WERI-Rb-1 (cell line): ENCODE measurements at regions not wholly inside any gene's neighbourhood (a gene's known extent, or its start where the extent isn't known, plus 50 kb on each side); places are given as distances from the start of the nearest gene placed in this dataset.

Experiments
- DNase-seq: peaks from one replicate; pipeline ENCODE4 v3.0.0-alpha.2; 2020
- H3K27ac ChIP-seq: fragments of 250-450 bp; sonication (Bioruptor Pico); 2 replicates; pipeline ENCODE4 v1.5.1; 2020; ENCODE audit warnings: mild to moderate bottlenecking, moderate library complexity
- H3K27me3 ChIP-seq: fragments of 250-450 bp; sonication (Bioruptor Pico); 2 replicates; pipeline ENCODE4 v1.5.1; 2021; ENCODE audit warnings: mild to moderate bottlenecking, low read depth, moderate library complexity; ENCODE audit not compliant: insufficient read depth, severe bottlenecking
- H3K36me3 ChIP-seq: fragments of 250-450 bp; sonication (Bioruptor Pico); 2 replicates; pipeline ENCODE4 v1.5.1; 2020; ENCODE audit warnings: mild to moderate bottlenecking, moderate library complexity
- H3K4me3 ChIP-seq: 2 replicates; pipeline ENCODE4 v1.5.1; 2011; ENCODE audit warnings: low read depth, mild to moderate bottlenecking, control low read depth, low read length
- H3K9me3 ChIP-seq: fragments of 250-450 bp; sonication (Bioruptor Pico); 2 replicates; pipeline ENCODE4 v1.5.1; 2021; ENCODE audit warnings: mild to moderate bottlenecking, moderate library complexity; ENCODE audit not compliant: severe bottlenecking
- TF ChIP-seq, protein P1 (sequence below): IDR thresholded peaks from 2 replicates; pipeline ENCODE4 v1.5.1; 2011; ENCODE audit warnings: low read depth, mild to moderate bottlenecking, control low read depth, inconsistent platforms, low read length

DNA sequence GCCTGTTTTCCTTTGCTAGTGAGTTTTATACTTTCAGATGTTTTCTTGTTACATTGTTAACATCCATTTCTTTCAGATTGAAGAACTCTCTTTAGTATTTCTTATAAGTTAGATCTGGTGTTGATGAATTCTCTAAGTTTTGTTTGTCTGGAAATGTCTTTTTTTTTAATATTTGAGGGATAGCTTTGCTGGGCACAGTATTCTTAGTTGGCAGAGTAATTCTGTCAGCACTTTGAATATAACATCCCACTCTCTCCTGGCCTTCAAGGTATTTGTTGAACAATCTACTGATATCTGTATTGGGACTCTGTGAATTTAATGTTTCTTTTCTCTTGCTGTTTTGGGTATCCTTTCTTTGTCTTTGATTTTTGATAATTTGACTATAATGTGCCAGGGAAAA, 79.4 kb upstream of the UST start:
- Histone ChIP-seq H3K9me3 (peaks cover 4% of the 10 kb centered on the region), H3K27ac (no peak overlapping the region), H3K27me3 (no peaks in the 10 kb centered on the region), H3K36me3 (no peaks in the 10 kb centered on the region), H3K4me3 (no peak overlapping the region)
- TF ChIP-seq, protein P1, sequence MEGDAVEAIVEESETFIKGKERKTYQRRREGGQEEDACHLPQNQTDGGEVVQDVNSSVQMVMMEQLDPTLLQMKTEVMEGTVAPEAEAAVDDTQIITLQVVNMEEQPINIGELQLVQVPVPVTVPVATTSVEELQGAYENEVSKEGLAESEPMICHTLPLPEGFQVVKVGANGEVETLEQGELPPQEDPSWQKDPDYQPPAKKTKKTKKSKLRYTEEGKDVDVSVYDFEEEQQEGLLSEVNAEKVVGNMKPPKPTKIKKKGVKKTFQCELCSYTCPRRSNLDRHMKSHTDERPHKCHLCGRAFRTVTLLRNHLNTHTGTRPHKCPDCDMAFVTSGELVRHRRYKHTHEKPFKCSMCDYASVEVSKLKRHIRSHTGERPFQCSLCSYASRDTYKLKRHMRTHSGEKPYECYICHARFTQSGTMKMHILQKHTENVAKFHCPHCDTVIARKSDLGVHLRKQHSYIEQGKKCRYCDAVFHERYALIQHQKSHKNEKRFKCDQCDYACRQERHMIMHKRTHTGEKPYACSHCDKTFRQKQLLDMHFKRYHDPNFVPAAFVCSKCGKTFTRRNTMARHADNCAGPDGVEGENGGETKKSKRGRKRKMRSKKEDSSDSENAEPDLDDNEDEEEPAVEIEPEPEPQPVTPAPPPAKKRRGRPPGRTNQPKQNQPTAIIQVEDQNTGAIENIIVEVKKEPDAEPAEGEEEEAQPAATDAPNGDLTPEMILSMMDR: no peak
- DNase-seq: no peak

- no peaks in the 10 kb centered on the region for H3K27me3 ChIP-seq
- H3K36me3 ChIP-seq: no peaks in the 10 kb centered on the region
- no peak overlapping the region for H3K4me3 ChIP-seq
- TF ChIP-seq, protein P1: no peak
- DNase-seq: no peak
- H3K9me3 ChIP-seq: peaks cover 8% of the 10 kb centered on the region
- no peak overlapping the region for H3K27ac ChIP-seq
Observed at GRCh38 chr6:148671085-148671484, 75.7 kb upstream of the UST start.

DNA sequence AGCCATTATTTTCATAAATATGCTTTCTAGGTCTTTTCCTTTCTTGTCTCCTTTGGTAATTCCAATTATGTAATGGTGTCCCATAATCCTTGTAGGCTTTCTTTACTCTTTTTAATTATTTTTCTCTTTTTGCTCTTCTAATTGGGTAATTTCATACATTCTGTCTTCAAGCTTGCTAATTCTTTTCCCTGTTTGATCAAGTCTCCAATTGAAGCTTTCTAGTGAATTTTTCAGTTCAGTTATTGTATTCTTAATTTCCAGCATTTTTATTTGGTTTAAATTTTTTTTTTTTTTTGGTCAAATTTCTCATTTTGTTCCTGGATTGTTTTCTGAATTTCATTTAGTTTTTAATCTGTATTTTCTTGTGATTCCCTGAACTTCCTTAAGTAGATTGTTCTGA, 74.9 kb upstream of the UST start:
- Histone ChIP-seq H3K27me3 (no peaks in the 10 kb centered on the region), H3K27ac (no peak overlapping the region), H3K36me3 (no peaks in the 10 kb centered on the region), H3K4me3 (no peak overlapping the region), H3K9me3 (peaks cover 4% of the 10 kb centered on the region)
- TF ChIP-seq, protein P1: no peak
- no peak for DNase-seq

DNA sequence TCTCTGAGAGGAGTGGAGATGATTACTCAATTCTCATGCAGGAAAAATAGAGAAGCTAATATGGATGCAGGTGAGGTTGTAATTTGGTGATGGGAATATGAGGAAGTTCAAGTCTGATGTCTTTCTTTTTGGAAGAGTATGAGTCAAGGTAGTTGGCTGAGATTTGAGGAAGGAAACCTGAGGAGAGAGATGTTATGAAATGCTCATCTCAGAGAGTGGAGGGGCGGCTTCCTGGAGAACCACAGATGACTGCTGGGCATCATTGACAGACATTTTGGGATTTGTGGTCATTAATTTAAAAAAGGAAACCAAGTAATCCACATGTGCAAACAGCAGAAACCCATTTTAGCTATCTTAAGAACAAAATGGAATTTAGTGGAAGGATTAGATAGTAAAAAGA, 72.5 kb upstream of the UST start:
- peaks cover 4% of the 10 kb centered on the region for H3K9me3 ChIP-seq
- no peaks in the 10 kb centered on the region for H3K36me3 ChIP-seq
- H3K4me3 ChIP-seq: no peak overlapping the region
- no peak overlapping the region for H3K27ac ChIP-seq
- H3K27me3 ChIP-seq: no peaks in the 10 kb centered on the region
- TF ChIP-seq, protein P1: no peak
- DNase-seq: no peak

GRCh38 chr6:148677594-148678476, 69.0 kb upstream of the UST start:
- Histone ChIP-seq H3K27ac (no peak overlapping the region), H3K4me3 (no peak overlapping the region), H3K27me3 (no peaks in the 10 kb centered on the region), H3K36me3 (no peaks in the 10 kb centered on the region), H3K9me3 (peaks cover 3% of the 10 kb centered on the region)
- DNase-seq: no peak
- TF ChIP-seq, protein P1: no peak

DNA sequence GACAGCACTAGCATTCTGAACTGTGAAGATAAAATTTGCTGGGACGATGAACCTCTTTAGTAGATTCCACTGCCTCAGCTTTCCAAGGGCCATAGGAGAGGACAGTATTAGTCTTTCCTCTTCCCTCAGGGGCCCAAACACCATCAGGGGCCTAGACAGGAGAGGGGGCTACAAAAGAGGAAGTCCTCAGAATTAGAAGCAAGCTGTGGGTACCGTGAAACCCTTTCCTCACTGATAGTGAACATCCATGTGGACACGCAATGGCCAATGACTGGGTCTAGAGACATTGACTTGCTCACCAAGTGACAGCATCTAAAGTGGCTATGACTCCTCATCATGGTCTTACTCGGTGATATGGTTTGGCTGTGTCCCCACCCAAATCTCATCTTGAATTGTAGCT, 68.1 kb upstream of the UST start:
- Histone ChIP-seq H3K9me3 (no peaks in the 10 kb centered on the region), H3K36me3 (no peaks in the 10 kb centered on the region), H3K4me3 (no peak overlapping the region), H3K27me3 (no peaks in the 10 kb centered on the region), H3K27ac (no peak overlapping the region)
- TF ChIP-seq, protein P1: no peak
- DNase-seq: no peak
